GM12872 (cell line): ENCODE measurements at regions not wholly inside any gene's neighbourhood (a gene's known extent, or its start where the extent isn't known, plus 50 kb on each side); places are given as distances from the start of the nearest gene placed in this dataset.

Experiments
- TF ChIP-seq, protein P1 (sequence below): IDR thresholded peaks from 3 replicates; pipeline ENCODE4 v1.5.1; 2011; ENCODE audit warnings: low read depth, mild to moderate bottlenecking, low read length, moderate library complexity; ENCODE audit not compliant: insufficient read depth

DNA sequence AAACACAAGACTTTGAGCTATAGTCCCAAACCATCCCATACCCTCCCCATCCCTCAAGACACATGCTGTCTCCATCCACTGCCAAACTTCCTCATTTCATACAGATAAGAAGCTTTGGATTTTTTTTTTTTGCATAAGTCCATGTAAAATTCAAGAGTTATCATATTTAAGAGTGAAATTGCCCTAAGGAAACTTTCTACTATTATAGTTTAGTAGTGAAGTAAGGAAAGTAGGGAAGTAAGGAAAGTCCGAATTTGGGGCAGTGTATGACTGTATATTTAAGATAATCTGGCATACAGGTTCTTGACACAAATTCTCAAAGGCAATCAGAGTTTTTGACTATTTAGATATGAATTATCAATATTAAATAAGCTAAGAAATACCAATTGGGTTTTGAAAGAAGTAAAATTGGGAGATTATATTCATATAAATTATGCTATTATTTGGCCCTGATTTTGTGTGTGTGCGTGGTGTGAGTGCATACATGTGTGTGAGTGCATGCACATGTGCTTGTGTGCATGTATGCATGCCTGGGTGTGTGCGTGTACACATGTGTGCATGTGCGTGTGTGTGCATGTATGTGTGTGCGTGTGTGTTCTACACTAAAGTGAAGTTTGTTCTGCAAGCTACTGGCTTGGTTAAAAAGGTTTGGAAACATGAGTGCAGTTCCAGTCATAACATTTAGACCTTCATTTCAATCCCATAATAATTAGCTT lies 83.6 kb upstream of the MBNL1 start:
- TF ChIP-seq, protein P1, sequence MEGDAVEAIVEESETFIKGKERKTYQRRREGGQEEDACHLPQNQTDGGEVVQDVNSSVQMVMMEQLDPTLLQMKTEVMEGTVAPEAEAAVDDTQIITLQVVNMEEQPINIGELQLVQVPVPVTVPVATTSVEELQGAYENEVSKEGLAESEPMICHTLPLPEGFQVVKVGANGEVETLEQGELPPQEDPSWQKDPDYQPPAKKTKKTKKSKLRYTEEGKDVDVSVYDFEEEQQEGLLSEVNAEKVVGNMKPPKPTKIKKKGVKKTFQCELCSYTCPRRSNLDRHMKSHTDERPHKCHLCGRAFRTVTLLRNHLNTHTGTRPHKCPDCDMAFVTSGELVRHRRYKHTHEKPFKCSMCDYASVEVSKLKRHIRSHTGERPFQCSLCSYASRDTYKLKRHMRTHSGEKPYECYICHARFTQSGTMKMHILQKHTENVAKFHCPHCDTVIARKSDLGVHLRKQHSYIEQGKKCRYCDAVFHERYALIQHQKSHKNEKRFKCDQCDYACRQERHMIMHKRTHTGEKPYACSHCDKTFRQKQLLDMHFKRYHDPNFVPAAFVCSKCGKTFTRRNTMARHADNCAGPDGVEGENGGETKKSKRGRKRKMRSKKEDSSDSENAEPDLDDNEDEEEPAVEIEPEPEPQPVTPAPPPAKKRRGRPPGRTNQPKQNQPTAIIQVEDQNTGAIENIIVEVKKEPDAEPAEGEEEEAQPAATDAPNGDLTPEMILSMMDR: no peak

DNA sequence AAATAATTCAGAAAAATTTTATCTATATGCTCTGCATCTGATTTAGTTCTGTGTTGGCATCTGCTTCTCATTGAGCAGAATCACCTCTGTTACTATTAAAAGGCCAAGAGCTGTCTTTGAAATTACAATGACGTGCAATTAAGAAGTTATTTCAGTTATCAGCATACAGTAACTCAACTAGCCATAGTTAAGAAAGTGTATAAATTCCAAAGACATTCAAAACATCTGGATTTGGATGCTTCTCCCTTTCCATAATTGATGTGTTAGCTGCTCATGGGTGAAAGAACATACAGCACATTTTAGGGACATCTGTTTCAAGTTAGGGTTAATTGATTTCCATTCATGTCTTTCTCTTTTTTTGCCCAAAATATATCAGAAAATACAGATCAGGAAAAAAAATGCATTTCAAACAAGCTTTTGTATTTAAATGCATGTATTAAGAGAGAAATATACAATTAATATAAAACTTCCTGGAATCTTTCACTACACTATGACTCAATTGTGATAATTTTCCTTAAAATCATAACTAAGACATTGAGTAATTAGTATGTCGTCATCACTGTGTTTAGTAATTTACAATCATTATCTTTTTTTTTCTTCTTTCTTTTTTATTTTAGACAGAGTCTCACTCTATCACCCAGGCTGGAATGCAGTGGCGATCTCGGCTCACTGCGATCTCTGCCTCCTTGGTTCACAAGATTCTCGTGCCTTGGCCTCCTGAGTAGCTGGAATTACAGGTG lies 82.7 kb upstream of the MBNL1 start:
- TF ChIP-seq, protein P1: no peak

DNA sequence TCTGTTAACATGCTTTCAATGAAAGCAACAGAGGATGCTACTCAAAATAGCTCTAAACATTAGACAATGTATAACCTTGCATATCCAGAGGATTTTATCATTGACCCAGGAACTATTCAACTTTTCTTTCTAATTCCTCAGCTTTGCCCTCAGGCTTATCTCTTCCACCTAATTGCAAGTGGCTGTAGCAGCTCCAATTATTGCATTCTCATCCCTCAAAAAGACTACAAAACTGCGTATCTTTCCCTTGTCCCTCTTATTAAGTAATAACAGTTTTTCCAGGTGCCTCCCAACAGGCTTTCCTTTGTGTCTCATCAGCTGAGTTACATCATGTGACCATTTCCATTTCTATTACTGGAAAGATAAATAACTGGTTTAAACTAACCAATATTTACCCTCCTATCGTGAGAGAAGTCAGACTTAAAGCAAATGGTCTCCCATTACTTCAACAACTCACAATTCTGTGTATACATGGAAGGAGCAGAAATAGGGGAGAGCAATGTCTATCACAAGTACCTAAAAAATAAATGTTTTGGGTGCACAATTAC lies 78.0 kb upstream of the MBNL1 start:
- TF ChIP-seq, protein P1: no peak

DNA sequence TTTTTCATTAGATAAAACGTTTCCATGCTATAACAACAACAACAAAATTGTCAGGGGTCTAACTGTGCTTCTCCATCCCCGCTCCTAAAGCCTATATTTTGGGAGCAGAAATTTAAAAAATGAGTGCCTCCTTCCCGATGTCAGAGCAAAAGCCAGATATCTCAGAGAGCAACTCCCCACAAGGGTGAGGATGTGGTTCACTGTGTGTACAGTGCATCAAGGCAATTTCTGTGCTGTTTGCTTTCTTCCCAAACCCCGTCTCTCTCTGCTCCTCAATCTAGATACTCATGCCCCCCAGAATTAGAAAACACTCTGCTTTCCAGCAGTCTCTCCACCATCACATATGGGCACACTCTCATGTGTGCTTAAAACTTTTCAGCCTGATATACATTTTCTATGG lies 76.7 kb upstream of the MBNL1 start:
- TF ChIP-seq, protein P1: no peak

DNA sequence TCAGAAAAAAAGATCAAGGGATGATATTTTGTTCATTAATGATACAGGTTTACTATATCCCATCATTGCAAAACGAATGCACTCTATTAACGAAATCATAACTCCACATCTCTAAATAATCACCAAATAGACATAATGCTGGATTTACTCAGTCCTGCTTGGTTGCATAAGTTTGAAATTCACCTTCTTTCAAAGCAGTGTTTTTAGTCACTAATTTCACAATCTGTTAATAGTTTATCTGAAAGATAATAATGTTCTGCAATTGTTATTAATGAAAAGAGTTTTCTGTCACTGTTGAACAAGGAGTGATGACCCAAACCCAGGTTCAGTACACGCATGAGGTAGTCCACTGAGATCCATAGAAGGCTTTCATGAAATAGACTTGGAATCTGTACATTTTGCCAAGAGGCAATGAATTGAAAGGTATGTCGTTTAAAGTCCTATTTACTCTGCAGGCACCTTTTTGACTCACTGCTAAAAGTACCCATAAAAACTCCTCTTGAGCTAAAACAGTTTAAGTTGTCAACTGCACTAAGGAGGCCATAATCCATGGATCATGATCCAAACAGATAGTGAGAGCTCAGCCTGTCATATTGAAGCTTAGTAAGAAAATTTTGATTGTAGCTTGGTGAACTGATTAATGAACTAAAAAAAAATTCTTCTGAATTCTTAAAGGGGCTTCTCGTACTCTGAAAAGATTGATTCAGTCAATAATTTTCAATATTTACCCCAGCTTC lies 75.6 kb upstream of the MBNL1 start:
- TF ChIP-seq, protein P1: no peak

DNA sequence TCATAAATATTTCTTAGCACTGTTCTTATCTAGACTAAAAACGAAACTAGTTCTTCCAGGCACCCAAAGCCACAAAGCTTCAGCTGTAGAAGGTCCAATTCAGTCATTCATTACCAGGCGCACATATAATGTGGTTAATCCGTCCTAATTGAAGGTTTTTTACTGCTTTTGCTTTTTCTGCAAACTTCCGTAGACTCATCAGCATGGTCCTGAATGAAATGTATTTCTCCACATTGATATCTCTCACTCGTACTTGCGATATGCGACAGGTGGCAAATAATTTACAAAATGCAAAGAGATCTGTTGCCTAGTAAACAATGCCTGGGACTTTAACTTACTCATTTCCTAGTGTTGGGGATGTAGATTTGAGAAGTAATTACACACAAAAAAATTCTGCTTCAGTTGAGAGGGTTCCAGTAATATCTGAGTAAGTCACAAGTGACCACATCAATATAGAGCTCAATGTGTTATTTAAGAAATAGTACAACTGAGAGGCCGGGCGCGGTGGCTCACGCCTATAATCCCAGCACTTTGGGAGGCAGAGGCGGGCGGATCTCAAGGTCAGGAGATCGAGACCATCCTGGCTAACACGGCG lies 75.0 kb upstream of the MBNL1 start:
- TF ChIP-seq, protein P1: no peak

DNA sequence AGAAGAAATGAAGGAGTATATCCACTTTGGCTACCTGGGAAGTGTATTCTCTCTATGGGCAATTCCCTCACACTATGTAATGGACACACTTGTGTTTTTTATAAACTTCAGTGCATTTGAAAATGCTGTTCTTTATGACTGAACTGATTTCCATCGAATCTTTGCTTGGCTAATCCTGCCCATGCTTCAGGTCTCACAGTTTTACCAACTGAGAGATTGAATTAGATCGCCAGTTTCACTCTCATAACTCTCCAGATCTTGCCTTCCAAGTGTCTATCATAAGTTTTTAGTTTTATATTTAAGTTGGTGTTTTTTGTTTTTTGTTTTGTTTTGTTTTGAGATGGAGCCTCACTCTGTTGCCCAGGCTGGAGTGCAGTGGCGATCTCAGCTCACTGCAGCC lies 73.5 kb upstream of the MBNL1 start:
- TF ChIP-seq, protein P1: no peak
